Fibroblast of the aortic adventitia (primary cell): ENCODE measurements at regions not wholly inside any gene's neighbourhood (a gene's known extent, or its start where the extent isn't known, plus 50 kb on each side); places are given as distances from the start of the nearest gene placed in this dataset.

Experiments used
- DNase-seq: peaks from one replicate; pipeline ENCODE4 v3.0.0-alpha.2; 2010; ENCODE audit warnings: low read depth
- H3K4me3 ChIP-seq: 2 replicates; pipeline ENCODE4 v1.5.1; 2011; ENCODE audit warnings: low read depth, mild to moderate bottlenecking, control low read depth, low read length, moderate library complexity
- CTCF ChIP-seq: IDR thresholded peaks from 2 replicates; pipeline ENCODE4 v1.5.1; 2011; ENCODE audit warnings: mild to moderate bottlenecking, low read length, control low read depth, inconsistent platforms; ENCODE audit not compliant: insufficient read depth

- H3K4me3 ChIP-seq = no peak overlapping the region
- TF ChIP-seq CTCF = no peak
- no peak for DNase-seq
These were observed 120.9 kb upstream of the MAGI3 start for GRCh38 chr1:113269168-113269963.

DNA sequence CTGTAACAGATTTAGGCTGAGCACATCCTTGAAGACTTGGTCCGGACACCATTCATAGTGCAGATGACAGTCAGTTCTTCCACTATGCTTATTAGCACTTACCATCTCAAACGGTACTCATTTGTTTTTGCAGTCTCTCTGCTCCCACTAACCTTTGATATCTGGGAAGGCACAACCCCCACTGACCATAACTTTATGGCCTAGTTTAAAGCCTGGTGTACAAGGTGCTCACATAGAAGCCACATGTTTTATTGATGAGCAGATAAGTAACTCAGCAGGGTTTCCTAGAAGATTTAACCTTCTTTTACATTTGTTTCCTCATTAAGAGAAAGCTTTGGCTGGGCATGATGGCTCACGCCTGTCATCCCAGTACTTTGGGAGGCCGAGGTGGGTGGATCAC lies 119.3 kb upstream of the MAGI3 start:
- no peak for TF ChIP-seq CTCF
- H3K4me3 ChIP-seq = no peak overlapping the region
- no peak for DNase-seq

- H3K4me3 ChIP-seq = no peak overlapping the region
- TF ChIP-seq CTCF = no peak
- DNase-seq = no peak
These were observed 115.2 kb upstream of the MAGI3 start for GRCh38 chr1:113275083-113275482.

GRCh38 chr1:113275691-113276090 lies 114.6 kb upstream of the MAGI3 start:
- no peak for DNase-seq
- no peak for TF ChIP-seq CTCF
- H3K4me3 ChIP-seq = no peak overlapping the region

- no peak for DNase-seq
- H3K4me3 ChIP-seq = no peak overlapping the region
- no peak for TF ChIP-seq CTCF
These were observed 113.8 kb upstream of the MAGI3 start for GRCh38 chr1:113276507-113276906.

- peak; percentile 5 for DNase-seq
- H3K4me3 ChIP-seq = no peak overlapping the region
- TF ChIP-seq CTCF = no peak
These were observed 111.9 kb upstream of the MAGI3 start for GRCh38 chr1:113278371-113278770.

DNA sequence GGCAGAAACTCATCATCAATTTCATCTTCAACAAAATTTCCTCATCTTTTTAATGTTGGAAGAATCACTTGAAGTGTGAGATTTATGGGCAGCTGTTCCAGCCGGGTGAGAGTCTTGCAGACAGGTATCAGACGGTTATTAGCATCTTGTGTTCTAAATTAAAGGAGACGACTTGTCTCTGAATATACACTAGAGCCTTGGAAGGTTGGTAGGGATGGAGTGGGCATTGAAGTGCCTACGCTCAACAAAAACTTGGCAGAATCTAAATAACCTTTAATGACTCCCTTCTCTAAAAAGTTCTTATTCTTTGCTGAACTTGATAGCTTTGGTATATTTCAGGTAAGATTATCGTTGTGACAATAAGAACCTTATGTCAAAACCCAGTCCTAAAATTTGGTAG lies 111.5 kb upstream of the MAGI3 start:
- no peak for TF ChIP-seq CTCF
- H3K4me3 ChIP-seq = no peak overlapping the region
- DNase-seq = no peak
